Fibroblast of upper back skin (primary cell): ENCODE measurements at regions not wholly inside any gene's neighbourhood (a gene's known extent, or its start where the extent isn't known, plus 50 kb on each side); places are given as distances from the start of the nearest gene placed in this dataset.
A peak's percentile ranks its signal among the peaks of the same experiment; 100 is the strongest.

Experiments used
- DNase-seq: peaks from one replicate; pipeline ENCODE4 v3.0.0-alpha.2; 2013

DNA sequence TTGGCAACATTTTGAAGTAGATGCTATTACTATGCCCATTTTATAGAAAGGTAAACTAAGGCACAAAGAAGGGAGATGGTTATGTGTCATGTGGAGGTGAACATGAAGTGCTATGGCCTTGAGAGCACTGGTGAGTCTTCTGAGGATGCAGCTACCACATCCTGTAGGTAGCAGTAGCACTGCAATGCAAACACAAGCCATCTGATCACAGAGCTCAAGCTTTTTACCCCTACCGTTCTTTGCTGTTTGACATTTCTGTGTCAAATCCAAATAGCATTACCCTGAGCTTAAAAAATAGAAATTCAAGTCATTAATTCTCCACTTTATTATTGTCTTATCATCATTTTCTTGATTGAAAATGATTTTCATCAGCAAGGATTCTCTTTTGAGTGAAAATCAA, 382.9 kb downstream of the KCTD12 start:
- no peak for DNase-seq

DNA sequence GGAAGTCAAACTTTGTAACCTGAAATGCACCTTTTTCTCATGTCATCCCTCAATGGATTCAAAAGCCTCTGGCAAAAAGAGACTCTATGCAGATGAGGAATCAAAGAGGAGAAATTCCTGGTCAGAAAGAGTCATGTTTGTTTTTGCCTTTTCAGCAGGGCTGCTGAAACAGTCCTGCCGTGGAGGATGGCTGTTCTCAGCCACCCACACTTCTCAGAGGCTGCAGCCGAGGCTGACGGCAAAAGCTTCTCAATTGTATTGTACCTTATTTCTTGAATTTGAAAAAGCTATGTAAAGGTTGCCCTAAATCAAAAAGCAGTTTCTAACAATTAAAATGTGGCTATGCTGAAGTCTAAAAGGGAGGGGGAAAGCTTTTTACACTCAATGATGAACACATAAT, 385.3 kb downstream of the KCTD12 start:
- DNase-seq = no peak

DNA sequence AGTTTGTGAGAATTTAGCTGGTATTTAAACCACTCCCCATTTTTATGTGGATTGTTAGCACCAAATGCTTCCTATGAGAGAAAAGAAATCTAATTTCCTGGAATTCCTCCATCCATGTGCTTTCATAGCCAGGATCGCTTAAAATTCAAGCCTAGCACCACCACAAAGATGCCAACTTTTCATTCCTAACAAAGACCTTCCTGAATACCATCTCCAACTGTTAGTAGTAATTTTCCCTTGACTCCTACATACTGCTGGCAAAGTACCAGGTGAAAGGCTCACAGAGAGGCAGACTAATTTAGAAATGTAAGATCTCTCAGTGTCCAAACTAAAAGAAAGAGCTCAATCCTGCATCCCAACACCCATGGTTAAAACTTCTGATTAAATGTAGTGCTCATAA, 386.3 kb downstream of the KCTD12 start:
- DNase-seq = no peak

DNA sequence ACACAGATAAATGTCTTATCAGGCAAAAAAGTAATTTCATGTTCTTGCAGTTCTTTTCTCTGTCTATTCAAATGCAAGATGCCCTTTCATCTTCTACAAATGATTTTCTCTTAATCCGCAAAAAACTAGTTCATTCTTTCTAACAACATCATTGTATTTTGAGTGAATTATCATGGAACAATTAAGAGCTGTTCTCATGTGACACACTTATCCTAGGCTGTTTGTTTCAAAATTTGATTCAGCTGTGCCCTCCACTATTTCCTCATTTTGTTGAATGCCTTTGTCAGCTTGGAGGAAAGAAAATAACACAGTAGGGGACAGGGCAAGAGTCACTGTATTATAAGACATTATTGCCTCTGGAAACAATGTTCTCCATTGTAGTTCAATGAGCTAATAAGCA, 396.9 kb downstream of the KCTD12 start:
- no peak for DNase-seq

DNA sequence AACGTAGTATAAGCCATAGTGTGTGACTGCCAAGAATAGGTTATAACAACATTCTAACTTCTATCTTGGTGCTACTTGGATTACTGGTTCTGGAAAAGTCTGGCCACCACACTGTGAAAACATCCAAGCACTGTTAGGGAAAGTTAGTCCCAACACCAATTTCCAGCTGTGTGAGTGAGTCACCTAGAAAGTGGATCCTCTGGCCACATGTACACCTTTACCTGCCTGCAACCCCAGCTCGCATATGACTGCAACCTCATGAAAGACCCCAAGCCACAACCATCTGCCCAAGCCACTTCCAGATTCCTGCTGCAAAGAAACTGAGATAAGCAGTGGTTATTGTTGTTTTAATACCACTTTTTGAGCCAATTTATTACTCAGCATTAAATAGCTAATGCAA, 404.5 kb downstream of the KCTD12 start:
- no peak for DNase-seq

DNA sequence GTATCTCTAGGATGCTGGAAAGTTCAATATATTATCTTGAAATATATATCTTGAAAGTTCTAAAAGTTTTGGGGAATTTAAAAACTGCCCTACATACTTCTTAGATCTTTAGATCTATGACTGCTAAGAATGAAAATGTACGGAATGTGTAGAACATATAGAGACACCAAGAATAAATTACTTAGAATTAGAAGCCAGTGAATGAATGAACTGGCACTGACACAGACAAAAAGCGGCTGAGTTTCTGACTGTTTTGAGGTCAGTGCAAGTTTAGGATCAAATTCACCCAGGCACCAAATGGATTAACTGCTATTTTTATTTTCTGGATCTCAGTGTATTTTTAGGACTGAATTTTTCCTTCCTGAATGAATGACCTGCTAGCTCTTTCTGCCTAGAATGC, 411.2 kb downstream of the KCTD12 start:
- peak; percentile 28 for DNase-seq

DNA sequence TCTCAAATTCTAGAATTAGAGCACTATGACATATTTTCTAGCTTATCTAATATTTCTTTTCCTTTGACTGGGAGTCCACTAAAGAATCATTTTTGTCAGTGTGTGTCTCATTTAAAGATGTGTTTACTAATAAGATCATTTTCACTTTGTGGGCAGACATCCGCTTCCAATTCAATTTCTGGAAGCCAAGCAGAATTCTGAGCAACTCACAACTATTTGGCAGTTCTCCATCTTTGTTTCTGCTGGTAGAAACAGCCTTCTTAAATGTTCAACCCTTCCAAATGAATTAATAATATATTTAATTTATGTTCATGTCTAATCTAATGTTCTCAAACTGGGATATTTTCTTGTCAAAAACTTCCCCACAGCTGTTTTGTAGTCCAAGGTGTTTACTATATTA, 411.8 kb downstream of the KCTD12 start:
- no peak for DNase-seq

DNA sequence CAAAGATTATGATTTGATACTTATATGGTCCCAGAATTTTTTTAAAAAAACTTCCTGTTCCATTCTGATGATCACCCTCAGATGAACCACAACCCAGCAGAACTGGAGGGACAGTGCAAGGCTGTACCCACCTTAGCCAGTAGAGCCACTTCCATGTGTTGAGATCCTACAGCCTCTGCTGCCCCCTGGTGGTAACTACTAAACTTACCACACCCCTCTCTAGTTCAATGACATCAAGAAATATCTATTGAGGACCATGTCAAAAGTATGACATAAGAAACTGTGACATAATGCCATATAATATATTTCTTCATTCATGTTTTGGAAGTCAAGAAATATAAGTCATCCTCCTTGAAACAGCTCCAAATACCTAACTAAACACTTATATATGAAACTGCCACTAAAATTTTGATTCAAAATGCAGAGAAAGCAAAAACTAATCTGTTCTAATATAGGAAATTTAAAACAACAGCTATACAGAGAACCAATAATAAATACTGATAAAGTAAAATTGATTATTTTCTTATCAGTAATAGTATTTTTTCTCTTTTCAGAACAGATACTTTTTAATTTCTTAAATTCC, 412.6 kb downstream of the KCTD12 start:
- peak; percentile 75 for DNase-seq

DNA sequence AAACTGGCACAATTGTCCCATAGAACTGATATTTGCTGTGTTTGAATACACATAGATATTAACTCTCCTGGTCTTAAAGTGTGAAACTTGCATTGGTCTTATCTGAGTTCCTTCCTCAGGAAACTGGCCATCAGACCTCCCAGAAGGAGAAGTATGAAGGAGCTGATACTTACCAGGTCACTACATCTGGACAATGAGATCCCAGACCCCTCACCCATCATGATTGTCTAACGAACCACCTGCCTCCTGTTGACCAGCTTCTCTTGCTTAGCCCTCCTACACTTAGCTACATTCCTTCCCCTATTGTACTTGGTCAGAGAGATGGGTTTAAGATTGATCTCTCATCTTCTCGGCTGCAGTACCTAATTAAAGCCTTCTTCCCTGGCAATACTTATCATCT, 413.3 kb downstream of the KCTD12 start:
- no peak for DNase-seq

DNA sequence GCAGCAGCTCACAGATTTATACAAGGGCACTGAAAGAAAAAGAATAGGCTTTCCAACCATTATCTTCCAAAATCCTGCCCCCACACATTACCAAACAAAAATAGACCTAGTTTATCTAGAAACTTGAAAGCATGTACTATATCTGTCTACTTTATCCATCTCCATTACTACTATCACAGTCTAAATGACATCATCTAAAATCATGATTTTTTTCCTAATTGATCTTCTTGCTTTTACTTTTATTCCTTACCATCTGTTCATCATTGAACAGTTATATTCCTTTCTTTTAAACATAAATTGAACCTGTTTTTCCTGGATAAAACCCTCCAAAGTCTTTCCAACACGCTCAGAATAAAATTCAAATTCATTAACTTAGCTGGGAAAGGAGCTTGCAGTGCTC, 414.7 kb downstream of the KCTD12 start:
- no peak for DNase-seq

DNA sequence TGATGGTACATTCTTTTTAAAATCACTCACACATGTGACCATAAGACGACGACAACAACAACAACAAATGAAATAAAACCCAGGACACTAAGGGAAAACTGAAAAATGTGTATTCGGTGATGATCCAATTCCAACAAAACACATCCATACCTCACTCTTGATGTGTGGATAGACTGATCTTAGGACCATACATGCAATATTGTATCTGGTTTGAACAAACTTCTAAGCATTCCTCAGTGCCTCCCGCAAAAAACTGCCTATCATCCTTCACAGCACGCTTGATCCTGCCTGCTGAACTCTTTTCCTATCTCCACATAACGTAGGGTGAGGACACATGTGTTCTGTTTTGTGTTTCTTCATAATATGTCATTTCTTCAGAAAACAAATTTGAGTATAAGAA, 415.2 kb downstream of the KCTD12 start:
- no peak for DNase-seq

DNA sequence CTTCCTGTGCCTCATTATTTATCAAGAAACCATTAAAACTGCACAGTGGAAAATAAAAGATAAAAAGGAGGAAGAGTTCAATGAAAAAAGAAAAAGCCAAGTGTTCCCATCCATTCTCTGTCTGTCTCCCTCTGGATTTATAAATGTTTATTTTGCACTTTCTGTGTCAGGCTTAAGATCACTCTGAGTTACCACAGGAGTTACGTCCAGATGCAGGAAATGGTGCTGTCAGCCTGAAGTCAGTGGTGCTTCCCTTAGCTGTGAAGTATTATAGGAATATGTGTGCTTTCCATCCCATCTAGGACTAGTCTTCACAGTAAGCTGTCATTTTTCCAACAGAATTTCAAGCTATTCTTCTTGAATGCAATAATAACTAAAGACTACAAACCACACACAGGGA, 420.2 kb downstream of the KCTD12 start:
- DNase-seq = no peak

DNA sequence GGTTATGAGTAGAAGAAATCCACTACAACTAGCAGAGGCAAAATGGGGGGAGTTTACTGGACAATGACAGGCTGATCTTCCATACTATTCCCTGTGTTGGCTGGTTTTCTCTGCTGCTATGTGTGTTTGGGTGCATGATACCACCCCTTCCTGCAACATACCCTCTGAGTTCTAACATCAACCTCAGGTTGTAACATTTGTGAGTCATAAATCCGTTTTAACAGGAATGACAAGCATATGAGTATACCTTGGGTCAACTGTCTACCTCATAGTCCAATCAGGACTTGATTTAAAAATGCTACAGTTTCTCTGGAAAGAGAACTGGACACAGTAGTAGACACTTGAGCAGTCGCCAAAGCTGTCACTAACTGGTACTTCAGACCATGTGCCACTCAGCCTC, 422.9 kb downstream of the KCTD12 start:
- no peak for DNase-seq

DNA sequence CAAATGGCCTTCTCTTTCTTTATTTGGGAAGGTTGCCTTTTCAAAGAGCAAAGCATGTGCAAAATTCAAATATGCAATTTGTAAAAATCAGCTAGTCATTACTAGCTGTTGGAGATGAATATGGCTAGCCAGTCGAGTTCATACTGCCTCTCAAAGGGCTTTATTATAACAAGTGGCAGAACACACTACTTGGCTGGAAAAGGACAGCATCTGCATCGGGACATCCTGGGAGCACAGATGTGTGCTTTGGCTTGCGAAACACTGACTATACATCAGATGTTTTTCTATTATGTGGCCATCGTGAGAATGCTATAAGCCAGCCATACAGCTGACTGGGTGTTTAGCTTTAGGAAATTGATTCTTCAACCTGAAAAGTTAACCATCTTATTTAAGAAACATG, 424.2 kb downstream of the KCTD12 start:
- DNase-seq = no peak

DNA sequence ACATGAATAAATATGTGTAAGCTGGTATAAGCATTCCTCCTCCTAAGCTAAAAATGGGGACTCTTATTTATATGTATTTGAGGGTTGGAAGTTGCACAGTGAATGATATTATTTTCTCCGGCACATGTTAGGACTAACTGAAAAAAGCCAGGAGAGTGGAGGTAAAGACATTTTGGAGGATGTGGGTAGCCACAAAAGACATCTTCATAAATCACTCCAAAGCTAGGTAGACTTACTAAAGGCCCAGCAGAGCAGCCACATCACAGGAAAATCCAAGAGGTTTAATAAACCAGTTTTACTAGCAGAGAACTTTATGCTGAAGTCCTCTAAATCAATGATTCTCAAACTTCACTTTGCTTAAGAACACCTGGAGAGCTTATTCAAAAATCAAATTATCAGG, 424.7 kb downstream of the KCTD12 start:
- no peak for DNase-seq

DNA sequence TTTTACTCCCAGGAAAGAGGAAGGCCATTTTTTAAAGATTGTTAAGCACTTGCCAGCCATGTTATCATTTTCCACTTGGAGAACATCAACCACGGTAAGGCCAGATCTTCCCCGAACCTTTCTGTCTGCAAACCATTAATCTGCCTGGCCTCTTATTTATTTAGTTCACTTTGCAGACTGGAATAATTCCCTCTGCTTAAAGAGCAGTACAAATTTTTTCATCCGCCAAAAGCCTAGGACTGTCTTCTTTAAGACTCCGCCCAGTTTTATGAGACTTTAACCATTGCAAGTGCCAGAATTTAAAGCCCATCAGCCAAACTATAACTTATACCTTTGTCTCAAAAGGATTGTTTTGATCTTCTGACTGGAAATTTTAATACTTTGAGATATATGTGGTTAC, 426.3 kb downstream of the KCTD12 start:
- DNase-seq = no peak

DNA sequence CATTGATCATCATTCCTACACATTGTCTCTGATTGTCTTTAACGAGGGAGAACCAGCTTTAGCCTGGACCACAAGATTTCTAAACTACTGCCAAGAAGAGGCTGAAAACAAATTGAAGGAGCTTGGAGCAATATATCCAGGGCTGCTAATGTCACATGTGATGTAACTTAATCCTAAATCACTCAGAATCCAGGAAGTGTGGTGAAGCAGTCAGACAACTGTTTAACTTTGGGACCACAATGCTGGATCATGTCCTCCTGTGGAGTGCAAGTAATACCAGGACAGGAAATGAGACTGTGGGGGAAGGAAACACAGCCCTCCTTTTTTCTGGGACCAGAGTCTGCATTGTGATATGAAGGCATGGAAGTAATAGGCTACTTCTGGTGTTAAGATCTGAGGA, 430.2 kb downstream of the KCTD12 start:
- DNase-seq = peak; percentile 85

DNA sequence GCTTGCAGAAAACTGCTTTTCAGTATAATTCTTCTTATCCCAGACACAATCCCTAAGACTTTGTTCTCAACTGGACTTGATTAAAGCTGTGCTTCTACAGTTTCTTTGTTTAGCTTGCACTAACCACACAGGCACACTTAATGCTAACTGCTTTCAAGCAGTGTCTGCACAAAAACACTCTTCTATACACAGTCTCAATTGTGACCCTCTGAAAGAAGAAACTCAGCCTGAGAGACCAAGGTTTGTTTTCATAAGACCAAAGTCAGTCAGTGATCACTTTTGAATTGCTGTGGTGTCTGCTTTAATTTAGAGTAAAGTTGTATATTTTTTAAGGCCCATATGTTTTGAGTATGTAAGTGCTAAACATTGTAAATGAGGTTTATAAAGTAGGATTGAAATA, 431.2 kb downstream of the KCTD12 start:
- DNase-seq = no peak

DNA sequence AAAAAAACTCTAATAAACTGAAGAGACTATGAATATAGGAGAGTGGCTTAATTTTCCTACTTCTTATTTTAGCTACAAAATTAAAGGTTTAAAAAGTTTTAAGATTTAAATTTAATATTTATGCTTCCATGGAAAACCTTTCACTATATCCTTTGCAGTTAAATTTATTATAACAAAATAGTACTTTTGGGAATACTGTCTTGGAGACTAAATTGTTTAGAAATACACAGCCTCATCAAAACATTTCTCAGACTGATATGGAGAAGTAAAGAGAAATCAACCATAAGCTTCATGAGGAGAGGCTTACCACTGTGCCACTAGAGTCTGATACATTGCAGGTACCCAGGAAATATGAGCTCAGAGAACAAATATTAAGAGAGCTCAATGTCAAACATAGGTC, 436.5 kb downstream of the KCTD12 start:
- DNase-seq = no peak

DNA sequence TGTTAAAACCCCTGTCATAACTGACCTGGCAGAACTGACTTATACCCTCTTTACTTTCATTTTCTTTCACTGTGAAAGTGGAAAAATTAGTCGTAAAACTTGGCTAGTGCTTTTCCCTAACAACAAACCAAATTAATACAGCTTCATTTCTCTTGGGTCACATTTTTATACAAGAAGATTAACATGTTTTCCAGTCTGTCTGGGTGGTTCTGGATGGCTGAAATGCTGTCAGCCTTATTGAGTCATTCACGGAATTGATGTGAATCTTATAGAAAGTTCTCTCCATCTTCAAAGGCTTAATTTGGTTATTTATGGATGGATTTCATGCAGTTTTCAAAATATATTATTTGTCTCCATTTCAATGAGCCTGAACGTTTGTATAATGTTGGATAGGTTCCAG, 440.0 kb downstream of the KCTD12 start:
- no peak for DNase-seq

DNA sequence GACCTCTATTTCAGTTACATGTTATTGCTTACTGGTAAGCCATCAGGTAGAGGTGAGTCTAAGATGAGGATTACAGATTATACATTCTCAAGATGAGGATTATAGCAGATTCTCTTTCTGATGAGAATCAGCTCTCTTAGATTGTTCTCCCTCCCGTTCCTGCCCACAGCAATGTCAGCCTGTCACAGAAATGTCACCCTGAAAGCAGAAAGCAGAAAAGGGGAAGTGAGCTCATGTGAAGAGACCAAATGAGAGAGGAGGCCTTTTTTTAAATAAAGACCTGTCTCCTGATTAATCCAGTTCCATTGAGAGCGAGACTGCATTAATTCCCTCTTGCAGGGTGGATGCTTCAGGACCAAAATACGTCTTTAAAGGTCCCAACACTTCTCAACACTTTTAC, 445.6 kb downstream of the KCTD12 start:
- no peak for DNase-seq

DNA sequence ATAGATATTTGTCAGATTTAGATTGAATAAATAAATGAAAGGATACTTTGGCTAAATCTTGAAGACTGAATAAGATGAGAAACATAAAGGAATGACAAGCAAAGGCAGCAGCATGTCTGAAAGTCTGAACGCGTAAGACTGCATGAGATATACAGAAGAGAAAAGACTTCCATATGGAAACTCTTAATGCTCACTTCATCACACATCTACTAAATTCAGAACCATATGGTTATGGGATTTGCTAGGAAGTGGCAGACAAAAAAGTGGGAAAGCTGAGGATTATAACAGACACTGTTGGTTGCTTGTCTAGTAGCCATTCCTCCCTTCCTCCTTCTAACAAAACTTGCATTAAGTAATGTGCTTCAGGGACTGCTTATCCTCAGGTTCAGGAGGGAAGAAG, 446.7 kb downstream of the KCTD12 start:
- DNase-seq = no peak

DNA sequence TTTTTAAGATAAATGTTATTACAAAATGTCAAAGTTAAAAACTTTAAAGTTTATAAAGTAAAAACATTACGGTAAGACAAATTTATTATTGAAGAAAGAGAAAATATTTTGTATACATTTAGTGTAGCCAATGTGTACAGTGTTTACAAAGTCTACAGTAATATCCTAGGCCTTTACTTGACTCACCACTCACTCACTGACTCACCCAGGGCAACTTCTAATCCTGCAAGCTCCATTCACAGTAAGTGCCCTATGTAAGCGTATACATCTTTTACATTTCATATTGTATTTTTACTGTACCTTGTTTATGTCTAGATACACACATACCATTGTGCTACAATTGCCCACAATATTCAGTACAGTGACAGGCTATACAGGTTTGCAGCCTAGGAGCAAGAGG, 448.2 kb downstream of the KCTD12 start:
- DNase-seq = no peak

DNA sequence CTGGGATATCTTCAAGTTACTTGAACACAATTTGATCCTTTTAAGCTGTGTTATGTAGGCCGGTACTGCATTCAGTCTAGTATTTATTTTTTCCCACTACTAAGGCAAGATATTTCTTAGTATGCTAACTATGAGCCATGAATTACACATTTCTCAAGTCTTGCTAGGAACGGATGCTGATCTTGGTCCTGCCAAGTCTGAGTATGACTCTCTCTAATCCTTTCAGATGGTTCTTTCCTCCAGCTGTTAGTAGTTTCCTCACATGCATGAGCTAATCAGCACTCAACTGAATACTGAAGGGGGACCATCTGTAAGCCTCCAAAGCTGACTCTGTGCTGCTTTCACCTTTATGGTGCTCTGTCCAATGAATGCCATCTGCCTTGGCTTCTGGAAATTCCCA, 460.3 kb downstream of the KCTD12 start:
- DNase-seq = peak; percentile 78

DNA sequence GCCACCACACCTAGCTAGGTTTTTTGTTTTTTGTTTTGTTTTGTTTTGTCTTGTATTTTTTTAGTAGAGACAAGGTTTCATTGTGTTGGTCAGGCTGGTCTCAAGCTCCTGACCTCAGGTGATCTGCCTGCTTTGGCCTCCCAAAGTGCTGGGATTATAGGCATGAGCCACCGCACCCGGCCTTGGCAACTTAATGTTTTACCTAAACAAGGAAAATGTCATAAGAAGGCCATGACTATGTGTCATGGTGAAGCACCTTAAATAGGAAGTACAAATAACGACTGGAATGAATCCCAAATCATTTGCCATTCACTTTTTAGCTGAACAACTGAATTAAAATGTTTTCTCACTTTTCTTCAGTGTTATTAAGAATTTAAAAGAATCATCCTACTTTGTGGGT, 465.2 kb downstream of the KCTD12 start:
- no peak for DNase-seq

DNA sequence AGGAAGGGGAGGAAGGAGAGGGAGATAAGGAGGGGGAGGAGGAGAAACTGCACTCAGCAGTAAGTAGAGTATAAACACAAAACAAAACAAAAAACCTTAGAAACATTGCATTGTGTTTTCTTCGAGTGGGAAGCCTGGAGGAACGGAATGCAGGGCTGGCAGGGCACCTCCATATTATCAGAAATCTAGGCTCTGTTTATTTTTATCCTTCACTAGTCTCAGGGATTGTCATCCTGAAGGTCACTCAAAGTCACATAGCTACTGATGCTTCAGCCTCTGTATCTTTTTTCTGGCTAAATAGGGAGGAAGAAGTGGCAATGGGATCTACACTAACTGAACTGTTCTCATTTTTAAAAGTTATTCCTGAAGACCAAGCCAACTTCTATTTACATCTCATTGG, 467.8 kb downstream of the KCTD12 start:
- DNase-seq = no peak
